ENCODE measurements at regions not wholly inside any gene's neighbourhood (a gene's known extent, or its start where the extent isn't known, plus 50 kb on each side); places are given as distances from the start of the nearest gene placed in this dataset.

DNA sequence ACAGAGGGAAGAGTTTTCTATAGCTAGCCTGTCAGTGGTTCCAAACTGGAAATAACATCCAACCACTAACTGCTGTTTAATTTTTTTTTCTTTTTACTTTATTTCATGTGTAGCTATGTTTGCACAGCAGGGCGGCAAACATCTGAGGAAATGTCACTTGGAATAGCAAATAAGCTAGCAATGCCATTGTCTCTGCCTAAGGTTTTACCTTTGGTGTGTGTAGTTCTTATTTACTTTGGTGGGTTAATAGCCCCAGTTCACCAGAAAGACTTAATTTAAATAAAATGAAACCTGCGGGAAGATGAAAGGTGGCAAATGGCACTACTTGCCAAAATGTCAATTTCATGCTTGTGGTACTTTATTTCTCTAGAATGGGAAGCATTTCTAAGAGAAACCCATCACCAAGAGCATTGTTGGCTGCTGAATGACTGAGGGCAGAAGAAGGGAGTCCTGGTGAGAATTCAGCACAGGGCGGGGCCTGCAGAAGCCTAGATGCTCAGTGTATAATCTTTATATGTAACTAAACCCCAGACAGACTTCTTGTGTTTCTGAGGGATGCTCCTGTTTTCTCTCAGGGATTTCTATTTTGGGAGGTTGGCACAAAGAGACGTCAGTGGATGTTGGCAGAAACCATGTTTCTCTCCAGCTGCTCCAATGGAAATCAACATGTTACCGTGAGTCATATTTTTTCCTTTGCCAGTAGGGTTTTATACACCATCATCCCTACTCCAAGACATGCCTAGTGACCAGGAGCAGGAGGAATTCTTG lies 300.4 kb upstream of the NT5C1B start:
- ATAC-seq, result peak; percentile 93 to 99
- intact Hi-C loops (cut with DNase I; ENCODE audit: low total_unique reads), result loop anchor here (5.0 kb wide), 1 partner anchor 458 kb away; no protein-coding TSS in a partner anchor
- Histone ChIP-seq H3K4me1 (peaks cover 7 to 17% of the 10 kb centered on the region in 2 donors), H3K27me3 (no peaks in the 10 kb centered on the region), H3K27ac (peak overlapping the region; percentile 4 to 53 (median 51)), H3K36me3 (no peaks in the 10 kb centered on the region), H3K4me3 (no peak overlapping the region), H3K9me3 (no peaks in the 10 kb centered on the region)
- TF ChIP-seq, protein P1, sequence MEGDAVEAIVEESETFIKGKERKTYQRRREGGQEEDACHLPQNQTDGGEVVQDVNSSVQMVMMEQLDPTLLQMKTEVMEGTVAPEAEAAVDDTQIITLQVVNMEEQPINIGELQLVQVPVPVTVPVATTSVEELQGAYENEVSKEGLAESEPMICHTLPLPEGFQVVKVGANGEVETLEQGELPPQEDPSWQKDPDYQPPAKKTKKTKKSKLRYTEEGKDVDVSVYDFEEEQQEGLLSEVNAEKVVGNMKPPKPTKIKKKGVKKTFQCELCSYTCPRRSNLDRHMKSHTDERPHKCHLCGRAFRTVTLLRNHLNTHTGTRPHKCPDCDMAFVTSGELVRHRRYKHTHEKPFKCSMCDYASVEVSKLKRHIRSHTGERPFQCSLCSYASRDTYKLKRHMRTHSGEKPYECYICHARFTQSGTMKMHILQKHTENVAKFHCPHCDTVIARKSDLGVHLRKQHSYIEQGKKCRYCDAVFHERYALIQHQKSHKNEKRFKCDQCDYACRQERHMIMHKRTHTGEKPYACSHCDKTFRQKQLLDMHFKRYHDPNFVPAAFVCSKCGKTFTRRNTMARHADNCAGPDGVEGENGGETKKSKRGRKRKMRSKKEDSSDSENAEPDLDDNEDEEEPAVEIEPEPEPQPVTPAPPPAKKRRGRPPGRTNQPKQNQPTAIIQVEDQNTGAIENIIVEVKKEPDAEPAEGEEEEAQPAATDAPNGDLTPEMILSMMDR (IDR thresholded peaks at IDR 0.05 in 4 of 5, conservative IDR thresholded peaks at IDR 0.05 in 1 of 5), result no peak
- TF ChIP-seq POLR2A (IDR thresholded peaks at IDR 0.05), result no peak
- in situ Hi-C loops (cut with MboI; ENCODE audit: low sequenced_read_pairs in 4 of 4), result no loop called here
- DNase-seq, result peak; percentile 18 to 24

DNA sequence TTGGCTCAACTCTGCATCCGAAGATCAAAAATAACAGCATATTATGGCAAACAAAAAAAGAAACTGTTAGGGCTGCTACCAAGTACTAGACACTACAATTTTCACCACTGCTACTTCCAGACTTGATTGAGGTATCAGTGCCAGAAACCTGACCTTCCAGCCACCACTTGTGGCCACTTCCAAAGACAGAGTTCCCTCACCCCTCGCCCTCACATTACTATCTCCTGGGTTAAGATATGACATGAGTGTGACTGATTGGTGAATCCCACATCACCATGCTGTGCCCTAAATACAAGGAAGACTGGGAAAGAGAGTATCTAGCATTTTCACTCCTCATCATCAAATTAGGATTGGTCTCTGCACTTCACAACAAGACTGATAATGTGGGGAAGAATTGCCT lies 296.1 kb upstream of the NT5C1B start:
- in situ Hi-C loops (cut with MboI; ENCODE audit: low sequenced_read_pairs in 4 of 4), result no loop called here

GRCh38 chr2:18883616-18884456 lies 294.5 kb upstream of the NT5C1B start:
- TF ChIP-seq, protein P1 (IDR thresholded peaks at IDR 0.05 in 4 of 5, conservative IDR thresholded peaks at IDR 0.05 in 1 of 5), result peak in 2 of 5 experiments; percentile 17 to 33
- TF ChIP-seq POLR2A (IDR thresholded peaks at IDR 0.05), result no peak
- H3K4me3 ChIP-seq, result no peak overlapping the region
- in situ Hi-C loops (cut with MboI; ENCODE audit: low sequenced_read_pairs in 4 of 4), result no loop called here
- H3K4me1 ChIP-seq, result peaks cover 0 to 4% of the 10 kb centered on the region in 2 donors
- H3K27me3 ChIP-seq, result no peaks in the 10 kb centered on the region
- DNase-seq, result no peak
- H3K9me3 ChIP-seq, result no peaks in the 10 kb centered on the region
- no peak for ATAC-seq
- H3K27ac ChIP-seq, result no peak overlapping the region
- intact Hi-C loops (cut with DNase I; ENCODE audit: low total_unique reads), result no loop called here
- H3K36me3 ChIP-seq, result no peaks in the 10 kb centered on the region

More for the DNA sequence above, 296.1 kb upstream of the NT5C1B start:
- intact Hi-C loops (cut with DNase I; ENCODE audit: low total_unique reads), result no loop called here
- Histone ChIP-seq H3K27ac (no peak overlapping the region), H3K27me3 (no peaks in the 10 kb centered on the region), H3K36me3 (no peaks in the 10 kb centered on the region), H3K4me1 (peaks cover 4 to 19% of the 10 kb centered on the region in 2 donors), H3K4me3 (no peak overlapping the region), H3K9me3 (no peaks in the 10 kb centered on the region)
- DNase-seq, result no peak
- no peak for ATAC-seq
- TF ChIP-seq POLR2A (IDR thresholded peaks at IDR 0.05), result no peak
- TF ChIP-seq, protein P1 (IDR thresholded peaks at IDR 0.05 in 4 of 5, conservative IDR thresholded peaks at IDR 0.05 in 1 of 5), result no peak

DNA sequence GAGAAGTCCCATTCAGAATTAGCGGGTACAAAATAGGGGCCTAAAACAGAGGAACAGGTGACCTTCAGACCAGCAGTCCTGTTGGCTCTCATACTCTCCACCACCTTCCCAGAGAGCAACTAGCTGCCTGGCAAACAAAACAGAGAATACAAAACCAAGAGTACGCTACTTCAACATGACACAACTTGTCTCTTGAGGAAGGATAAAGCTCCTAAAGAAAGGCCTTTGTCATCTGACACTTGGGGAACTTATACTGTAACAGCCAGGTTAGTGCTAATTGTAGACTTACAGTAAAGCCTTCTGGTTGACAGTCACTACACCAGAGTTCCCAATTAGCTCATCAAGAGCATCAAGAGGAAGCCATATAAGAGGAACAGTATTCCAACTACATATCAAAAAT lies 282.1 kb upstream of the NT5C1B start:
- H3K4me3 ChIP-seq, result no peak overlapping the region
- intact Hi-C loops (cut with DNase I; ENCODE audit: low total_unique reads), result no loop called here
- H3K9me3 ChIP-seq, result no peaks in the 10 kb centered on the region
- H3K27ac ChIP-seq, result no peak overlapping the region
- no peaks in the 10 kb centered on the region for H3K36me3 ChIP-seq
- DNase-seq (no peak), ATAC-seq (no peak)
- H3K4me1 ChIP-seq, result no peaks in the 10 kb centered on the region
- TF ChIP-seq, protein P1 (IDR thresholded peaks at IDR 0.05 in 4 of 5, conservative IDR thresholded peaks at IDR 0.05 in 1 of 5), result no peak
- TF ChIP-seq POLR2A (IDR thresholded peaks at IDR 0.05), result no peak
- in situ Hi-C loops (cut with MboI; ENCODE audit: low sequenced_read_pairs in 4 of 4), result no loop called here
- no peaks in the 10 kb centered on the region for H3K27me3 ChIP-seq
